IPS DF 6.9 (cell line): ENCODE measurements at regions not wholly inside any gene's neighbourhood (a gene's known extent, or its start where the extent isn't known, plus 50 kb on each side); places are given as distances from the start of the nearest gene placed in this dataset.

Experiments
- DNase-seq: peaks from one replicate; pipeline ENCODE4 v3.0.0-alpha.2; 2013; ENCODE audit warnings: low read depth, low spot score
- H3K27ac ChIP-seq: one replicate; pipeline ENCODE4 v1.5.1; 2013; ENCODE audit warnings: low read length, control low read depth
- H3K27me3 ChIP-seq: 2 replicates; pipeline ENCODE4 v1.6.1; 2013; ENCODE audit warnings: mild to moderate bottlenecking, low read length; ENCODE audit not compliant: control insufficient read depth, insufficient read depth
- H3K36me3 ChIP-seq: 2 replicates; pipeline ENCODE4 v1.6.1; 2013; ENCODE audit warnings: low read length; ENCODE audit not compliant: control insufficient read depth, insufficient read depth
- H3K4me1 ChIP-seq: 2 replicates; pipeline ENCODE4 v1.6.1; 2013; ENCODE audit warnings: low read length; ENCODE audit not compliant: control insufficient read depth, insufficient read depth
- H3K4me3 ChIP-seq: 2 replicates; pipeline ENCODE4 v1.5.1; 2013; ENCODE audit warnings: mild to moderate bottlenecking, low read length
- H3K9me3 ChIP-seq: 2 replicates; pipeline ENCODE4 v1.6.1; 2013; ENCODE audit warnings: low read length, inconsistent platforms; ENCODE audit not compliant: control insufficient read depth, insufficient read depth
- WGBS: extraction: QIAGEN DNeasy Blood & Tissue Kit; methylation state at CpG from one replicate; pipeline ENCODE4 v1.1.7; 2013; ENCODE audit warnings: mixed read lengths, missing lambda C conversion rate; ENCODE audit not compliant: insufficient read length, insufficient coverage; 5-methylcytosine and 5-hydroxymethylcytosine counted together

DNA sequence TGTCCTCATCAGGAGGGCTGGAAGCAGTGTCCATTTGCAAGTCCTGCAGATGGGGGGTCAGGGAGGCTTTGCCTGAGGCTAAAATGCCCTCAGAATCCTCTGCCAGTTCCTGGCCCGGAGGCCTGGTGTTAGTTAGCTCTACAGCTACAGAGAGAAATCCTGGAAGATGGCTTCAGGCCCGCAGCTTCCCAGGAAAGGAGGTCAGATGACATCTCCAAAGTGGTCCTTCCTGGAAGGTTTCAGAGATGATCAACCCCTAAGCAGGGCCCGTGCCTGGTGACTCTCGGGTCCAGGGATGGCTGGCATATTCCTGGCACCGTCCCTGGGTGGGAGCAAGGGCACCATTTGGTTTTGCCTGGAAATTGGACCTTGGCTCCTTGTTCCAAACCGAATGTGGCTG, 959.1 kb downstream of the BRD1 start:
- no CpG with 5 or more reads among the region's 6 CpGs for WGBS
- no peaks in the 10 kb centered on the region; the same call in 1 of the 2 replicates for H3K36me3 ChIP-seq
- H3K27ac ChIP-seq: no peak overlapping the region
- H3K27me3 ChIP-seq: no peaks in the 10 kb centered on the region
- no peaks in the 10 kb centered on the region; the same call in 1 of the 2 replicates for H3K4me1 ChIP-seq
- H3K4me3 ChIP-seq: no peak overlapping the region
- H3K9me3 ChIP-seq: peaks cover 45% of the 10 kb centered on the region
- no peak for DNase-seq

DNA sequence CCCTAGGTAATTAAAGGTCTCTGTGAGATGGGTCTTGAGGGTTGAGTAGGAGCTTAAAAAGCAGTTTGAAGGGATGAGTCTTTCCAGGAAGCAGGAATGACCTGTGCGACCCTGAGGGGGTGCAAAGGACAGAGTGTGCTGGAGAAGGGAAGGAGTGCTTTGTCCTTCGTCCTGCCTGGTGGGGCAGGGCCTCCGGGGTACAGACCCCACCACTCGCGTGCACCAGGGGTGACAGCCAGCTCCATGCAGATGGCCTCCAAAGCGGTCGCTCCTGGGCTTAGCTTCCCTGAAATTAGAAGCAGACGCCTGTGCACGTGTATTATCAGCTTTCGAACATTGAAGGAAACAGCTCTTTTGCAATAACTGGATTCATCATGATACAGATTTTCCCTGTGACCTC, 959.8 kb downstream of the BRD1 start:
- no CpG with 5 or more reads among the region's 10 CpGs for WGBS
- no peak for DNase-seq
- no peaks in the 10 kb centered on the region; the same call in 1 of the 2 replicates for H3K4me1 ChIP-seq
- peaks cover 44% of the 10 kb centered on the region for H3K9me3 ChIP-seq
- H3K4me3 ChIP-seq: no peak overlapping the region
- no peak overlapping the region for H3K27ac ChIP-seq
- H3K36me3 ChIP-seq: no peaks in the 10 kb centered on the region; the same call in 1 of the 2 replicates
- no peaks in the 10 kb centered on the region for H3K27me3 ChIP-seq

DNA sequence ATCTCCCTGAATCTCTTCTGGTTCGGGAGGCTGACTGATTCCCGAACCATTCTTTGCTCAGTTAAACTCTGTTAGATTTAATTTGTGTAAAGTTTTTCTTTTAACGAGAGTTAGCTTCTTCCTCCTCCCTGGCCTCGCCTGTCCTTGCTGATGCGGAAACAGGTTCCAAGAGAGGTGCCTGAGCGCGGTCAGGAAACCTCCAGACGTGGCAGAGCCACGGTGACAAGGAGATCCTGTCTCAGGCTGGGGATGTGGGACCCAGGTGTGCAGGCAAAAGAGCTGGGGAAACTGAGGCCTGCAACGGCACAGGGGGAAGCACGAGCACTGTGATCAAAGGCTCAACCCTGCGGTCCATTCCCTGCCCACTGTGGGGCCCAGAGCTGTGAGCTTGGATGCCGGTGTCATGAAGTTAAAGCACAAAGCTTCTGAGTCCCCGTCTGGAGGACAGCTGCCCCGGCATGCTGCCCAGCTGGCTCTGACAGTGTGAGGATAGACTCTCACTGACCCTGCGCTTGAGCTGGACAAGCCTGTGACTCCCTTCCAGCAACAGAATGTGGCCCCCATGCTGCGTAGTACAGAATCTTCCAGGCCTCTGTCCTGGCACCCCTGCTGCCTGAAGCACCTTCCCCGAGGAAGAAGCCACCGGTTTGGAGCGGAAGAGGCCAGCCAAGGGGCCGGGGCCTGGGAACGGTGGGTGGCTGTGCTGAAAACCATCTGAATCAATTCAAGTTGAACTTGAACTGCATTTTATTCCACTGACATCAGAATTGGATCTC, 960.6 kb downstream of the BRD1 start:
- no peaks in the 10 kb centered on the region for H3K27me3 ChIP-seq
- no peaks in the 10 kb centered on the region; the same call in 1 of the 2 replicates for H3K4me1 ChIP-seq
- DNase-seq: no peak
- no peak overlapping the region for H3K27ac ChIP-seq
- WGBS: no CpG with 5 or more reads among the region's 22 CpGs
- H3K9me3 ChIP-seq: peaks cover 39% of the 10 kb centered on the region
- no peak overlapping the region for H3K4me3 ChIP-seq
- no peaks in the 10 kb centered on the region; the same call in 1 of the 2 replicates for H3K36me3 ChIP-seq

DNA sequence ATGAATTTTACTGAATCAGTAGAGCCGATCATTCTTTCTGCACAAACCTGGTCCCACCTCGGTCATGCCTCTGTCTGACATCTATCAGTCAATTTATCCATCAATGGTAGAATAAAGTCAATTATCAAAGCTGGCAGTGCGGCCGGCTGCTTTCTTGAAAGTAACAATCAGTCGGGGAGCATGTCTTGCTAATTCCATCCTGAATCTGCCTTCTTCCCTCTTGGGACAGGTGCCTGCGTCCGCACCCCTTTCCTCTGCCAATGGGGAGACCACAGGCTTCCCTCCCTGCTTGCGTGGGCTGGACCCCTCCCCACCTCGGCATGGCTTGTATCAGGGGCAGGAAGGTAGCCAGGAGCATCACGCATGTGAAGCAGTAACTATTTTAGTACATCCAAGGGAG, 962.9 kb downstream of the BRD1 start:
- Histone ChIP-seq H3K9me3 (peaks cover 30% of the 10 kb centered on the region), H3K4me1 (no peaks in the 10 kb centered on the region)
- DNase-seq: no peak

DNA sequence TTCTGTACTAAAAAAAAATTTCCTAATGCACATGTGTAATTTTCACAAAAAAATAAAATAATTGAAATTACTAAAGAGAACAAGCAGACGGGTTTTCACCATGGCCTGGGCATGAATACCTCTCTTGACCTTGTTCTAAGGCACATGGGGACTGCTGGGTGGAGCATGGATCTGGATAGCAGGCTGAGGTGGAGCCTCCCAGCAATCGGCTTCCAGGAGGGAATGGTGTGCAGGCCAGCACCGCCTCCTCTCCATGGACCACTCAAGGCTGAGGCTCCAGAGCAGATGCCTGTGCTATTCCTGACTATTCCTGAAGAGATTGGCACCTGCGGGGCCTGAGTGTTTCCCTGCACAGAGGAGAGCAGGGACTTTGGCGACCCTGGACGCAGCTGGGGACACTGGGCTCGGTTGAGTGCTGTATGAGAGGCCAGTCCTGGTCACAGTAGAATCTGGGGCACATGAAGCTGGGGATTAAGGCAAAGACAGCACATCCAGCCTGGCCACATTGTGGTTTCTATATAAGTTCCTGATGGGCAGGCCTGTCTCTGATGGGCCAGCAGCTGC, 963.6 kb downstream of the BRD1 start:
- no CpG with 5 or more reads among the region's 7 CpGs for WGBS
- DNase-seq: no peak
- no peak overlapping the region for H3K4me3 ChIP-seq
- H3K27ac ChIP-seq: no peak overlapping the region
- H3K9me3 ChIP-seq: peaks cover 23% of the 10 kb centered on the region
- H3K27me3 ChIP-seq: no peaks in the 10 kb centered on the region; the same call in 1 of the 2 replicates
- no peaks in the 10 kb centered on the region for H3K36me3 ChIP-seq
- H3K4me1 ChIP-seq: no peaks in the 10 kb centered on the region

More for the DNA sequence above, 962.9 kb downstream of the BRD1 start:
- H3K4me3 ChIP-seq: no peak overlapping the region
- no CpG with 5 or more reads among the region's 10 CpGs for WGBS
- no peak overlapping the region for H3K27ac ChIP-seq
- no peaks in the 10 kb centered on the region; the same call in 1 of the 2 replicates for H3K27me3 ChIP-seq
- no peaks in the 10 kb centered on the region for H3K36me3 ChIP-seq

DNA sequence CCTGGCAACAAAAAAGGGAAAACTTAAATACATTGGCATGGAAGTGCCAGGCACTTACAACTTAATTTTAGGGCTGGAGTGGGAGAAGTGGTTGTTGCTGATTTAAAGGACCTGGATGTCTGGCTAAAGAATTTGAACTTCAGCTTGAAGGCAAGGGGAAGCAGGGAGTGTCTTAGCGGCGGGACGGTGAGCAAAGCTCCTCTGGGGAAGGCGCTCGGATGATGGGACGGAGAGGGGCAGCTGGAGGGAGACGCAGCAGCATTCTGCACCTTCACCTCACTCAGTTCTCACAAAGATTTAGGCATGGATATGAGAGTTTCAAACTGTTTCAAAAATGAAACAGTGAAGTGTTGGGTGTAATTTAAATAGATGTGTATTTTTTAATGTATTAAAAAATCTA, 967.1 kb downstream of the BRD1 start:
- H3K27me3 ChIP-seq: no peaks in the 10 kb centered on the region; the same call in 1 of the 2 replicates
- H3K4me1 ChIP-seq: no peaks in the 10 kb centered on the region
- peaks cover 27% of the 10 kb centered on the region for H3K9me3 ChIP-seq

DNA sequence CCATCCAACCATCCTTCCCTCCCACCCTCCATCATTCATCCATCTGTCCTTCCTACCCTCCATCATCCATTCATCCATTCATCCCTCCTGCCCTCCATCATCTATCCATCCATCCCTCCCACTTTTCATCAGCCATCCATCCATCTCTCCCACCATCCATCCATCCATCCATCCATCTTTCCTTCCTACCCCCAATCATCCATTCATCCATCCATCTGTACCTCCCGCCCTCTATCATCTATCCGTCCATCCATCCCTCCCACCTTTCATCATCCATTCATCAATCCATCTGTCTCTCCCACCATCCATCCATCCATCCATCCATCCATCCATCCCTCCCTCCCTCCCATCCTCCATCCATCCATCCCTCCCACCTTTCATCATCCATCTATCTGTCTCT, 968.8 kb downstream of the BRD1 start:
- Histone ChIP-seq H3K4me3 (no peak overlapping the region), H3K36me3 (no peaks in the 10 kb centered on the region), H3K4me1 (no peaks in the 10 kb centered on the region), H3K27ac (no peak overlapping the region), H3K9me3 (peaks cover 28% of the 10 kb centered on the region), H3K27me3 (no peaks in the 10 kb centered on the region; the same call in 1 of the 2 replicates)
- WGBS: 100% methylated on average over 2 of the region's 2 CpGs
- DNase-seq: no peak

More for the DNA sequence above, 967.1 kb downstream of the BRD1 start:
- no peaks in the 10 kb centered on the region for H3K36me3 ChIP-seq
- no CpG with 5 or more reads among the region's 7 CpGs for WGBS
- H3K27ac ChIP-seq: no peak overlapping the region
- no peak for DNase-seq
- no peak overlapping the region for H3K4me3 ChIP-seq

DNA sequence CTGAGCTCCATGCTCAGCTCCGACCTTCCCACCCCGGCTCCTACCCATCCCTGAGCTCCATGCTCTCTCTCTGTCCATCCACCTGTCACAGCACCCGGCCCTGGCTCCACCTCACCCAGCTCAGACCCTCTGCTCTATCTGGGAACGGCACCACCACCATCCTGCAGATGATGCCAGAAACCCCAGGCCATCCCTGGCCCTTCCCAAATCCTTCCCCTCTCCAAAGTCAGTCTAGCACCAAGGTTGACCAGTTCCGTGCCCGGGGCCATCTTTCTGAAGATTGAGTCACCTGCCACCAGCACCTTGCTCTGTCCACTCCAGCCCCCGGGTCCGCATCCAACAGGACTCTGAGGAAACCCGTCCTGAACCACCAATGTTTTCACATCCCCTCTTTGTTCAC, 969.6 kb downstream of the BRD1 start:
- no peak for DNase-seq
- Histone ChIP-seq H3K27ac (no peak overlapping the region), H3K27me3 (no peaks in the 10 kb centered on the region; the same call in 1 of the 2 replicates), H3K36me3 (no peaks in the 10 kb centered on the region), H3K4me1 (no peaks in the 10 kb centered on the region), H3K4me3 (no peak overlapping the region), H3K9me3 (peaks cover 31% of the 10 kb centered on the region)
- no CpG with 5 or more reads among the region's 9 CpGs for WGBS

DNA sequence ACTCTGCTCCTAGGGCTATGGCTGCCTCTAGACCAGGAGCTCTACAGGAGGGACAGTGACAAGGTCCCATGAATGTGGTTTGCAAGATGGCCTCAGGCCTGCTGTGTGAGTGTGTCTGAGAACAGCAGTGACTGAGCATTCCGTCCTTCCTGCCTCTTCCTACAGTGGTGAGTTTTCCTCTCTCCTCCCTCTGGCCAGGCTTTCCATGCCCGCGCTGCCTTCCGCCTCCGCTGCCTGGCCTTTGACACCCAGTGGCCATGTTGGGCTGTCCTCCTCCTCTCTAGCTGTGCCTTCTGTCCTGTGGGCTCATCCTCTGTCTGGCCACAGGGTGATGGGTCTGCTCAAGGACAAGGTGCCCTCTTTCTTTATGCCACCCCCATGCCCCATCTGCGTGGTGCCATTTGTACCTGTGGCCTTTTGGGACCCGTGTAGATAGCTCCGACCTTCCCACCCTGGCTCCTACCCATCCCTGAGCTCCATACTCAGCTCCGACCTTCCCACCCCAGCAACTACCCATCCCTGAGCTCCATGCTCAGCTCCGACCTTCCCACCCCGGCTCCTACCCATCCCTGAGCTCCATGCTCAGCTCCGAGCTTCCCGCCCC, 970.4 kb downstream of the BRD1 start:
- no CpG with 5 or more reads among the region's 13 CpGs for WGBS
- no peak overlapping the region for H3K4me3 ChIP-seq
- peaks cover 35% of the 10 kb centered on the region for H3K9me3 ChIP-seq
- no peak overlapping the region for H3K27ac ChIP-seq
- no peak for DNase-seq
- H3K36me3 ChIP-seq: no peaks in the 10 kb centered on the region
- no peaks in the 10 kb centered on the region; the same call in 1 of the 2 replicates for H3K27me3 ChIP-seq
- no peaks in the 10 kb centered on the region for H3K4me1 ChIP-seq

DNA sequence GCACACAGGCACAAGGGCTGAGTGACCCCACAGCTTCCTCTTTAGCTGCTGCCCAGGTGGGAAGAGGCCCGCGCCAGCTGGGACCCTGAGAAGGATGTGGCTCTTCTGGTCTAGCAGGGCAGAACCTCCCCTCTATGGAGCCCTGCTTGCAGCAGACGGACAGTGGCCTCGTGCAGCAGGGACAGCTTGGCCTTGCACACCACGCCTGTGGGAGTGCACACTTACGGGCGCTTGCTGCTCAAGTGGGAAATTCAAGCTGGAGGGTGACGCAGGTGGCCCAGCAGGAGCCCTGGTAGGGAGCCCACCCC, 971.4 kb downstream of the BRD1 start:
- no peak for DNase-seq
- Histone ChIP-seq H3K9me3 (peaks cover 37% of the 10 kb centered on the region), H3K36me3 (no peaks in the 10 kb centered on the region), H3K4me1 (no peaks in the 10 kb centered on the region), H3K4me3 (no peak overlapping the region), H3K27ac (no peak overlapping the region), H3K27me3 (no peaks in the 10 kb centered on the region; the same call in 1 of the 2 replicates)
- no CpG with 5 or more reads among the region's 8 CpGs for WGBS
